K562 (cell line): ENCODE measurements at regions not wholly inside any gene's neighbourhood (a gene's known extent, or its start where the extent isn't known, plus 50 kb on each side); places are given as distances from the start of the nearest gene placed in this dataset.

Experiments
- ATAC-seq: fragments of 200-7000 bp; cut with Tn5 transposase; 3 replicates; pipeline ENCODE4 v1.9.1; 2020; ENCODE audit warnings: moderate library complexity
- BruUV-seq: library from RNA; stranded (reverse); fragments of 400-500 nt; replicated peaks from 2 replicates; lab custom pipeline; 2021; lab: Mats Ljungman, UMichigan
- CTCF ChIA-PET: fragments of 300-600 bp; formaldehyde crosslinking; extraction: SDS; loops from one replicate; lab custom pipeline; 2021; ENCODE audit warnings: low intra/inter-chr PET ratio; lab: Yijun Ruan, JAX
- POLR2A ChIA-PET: fragments of 300-600, 350-650 bp; sonication (Branson Sonifier 250); formaldehyde crosslinking; extraction: SDS; loops from one replicate; lab custom pipeline; 2021; ENCODE audit warnings: antibody characterized with exemption, inconsistent platforms; lab: Yijun Ruan, JAX
- DNase-seq, 4 experiments: peaks; one replicate each; pipeline versions ENCODE4 v3.0.0 to v3.0.0-alpha.2; 2011 to 2018; ENCODE audit warnings: low spot score in 3 of 4, mixed read lengths in 3 of 4; ENCODE audit errors: extremely low read depth in 1 of 4
- FAIRE-seq: peaks from 2 replicates; lab custom pipeline; 2011; peaks lifted over from hg19 to GRCh38; lab: Jason Lieb, UNC
- H2AFZ ChIP-seq: 2 replicates; pipeline ENCODE4 v1.6.0; 2011; ENCODE audit warnings: low read depth, low read length, control low read depth, inconsistent platforms
- H3K27ac ChIP-seq: fragments of 200-600 bp; 3 replicates; pipeline ENCODE4 v1.8.0; 2011; ENCODE audit warnings: low read depth, mild to moderate bottlenecking, control low read depth, inconsistent platforms, low read length, moderate library complexity, mixed read lengths; ENCODE audit errors: extremely low read depth
- H3K27me3 ChIP-seq, 2 experiments: fragments of 300-600 bp in 1 of 2; 2 replicates in 1 of 2; 3 replicates in 1 of 2; pipeline versions ENCODE4 v1.6.0 to v1.8.0; 2011; ENCODE audit warnings: inconsistent platforms in 2 of 2, low read length in 2 of 2, mild to moderate bottlenecking in 1 of 2, mixed read lengths in 1 of 2, moderate library complexity in 1 of 2; ENCODE audit not compliant: control insufficient read depth in 2 of 2, insufficient read depth in 2 of 2
- H3K36me3 ChIP-seq: fragments of 300-600 bp; 3 replicates; pipeline ENCODE4 v1.8.0; 2011; ENCODE audit warnings: mild to moderate bottlenecking, low read length, inconsistent platforms; ENCODE audit not compliant: control insufficient read depth, insufficient read depth
- H3K4me1 ChIP-seq, 2 experiments: fragments of 200-600 bp in 1 of 2; replicated peaks in 1 of 2; 2 replicates in 1 of 2; 3 replicates in 1 of 2; pipeline versions ENCODE4 v1.5.1 to v1.8.0; 2011; ENCODE audit warnings: inconsistent platforms in 2 of 2, low read length in 2 of 2, mild to moderate bottlenecking in 1 of 2, mixed read lengths in 1 of 2, moderate library complexity in 1 of 2; ENCODE audit not compliant: control insufficient read depth in 2 of 2, insufficient read depth in 2 of 2
- H3K4me2 ChIP-seq: 2 replicates; pipeline ENCODE4 v1.6.1; 2011; ENCODE audit warnings: low read length, control low read depth, inconsistent platforms, mixed read lengths; ENCODE audit not compliant: insufficient read depth
- H3K4me3 ChIP-seq: fragments of 200-600 bp; sonication (generic), shearing (Covaris generic); 2 replicates; pipeline ENCODE4 v1.5.1; 2016; ENCODE audit warnings: control low read depth, inconsistent platforms
- H3K79me2 ChIP-seq: fragments of 200-600 bp; 3 replicates; pipeline ENCODE4 v1.8.0; 2011; ENCODE audit warnings: low read length, inconsistent platforms; ENCODE audit not compliant: control insufficient read depth, insufficient read depth
- H3K9ac ChIP-seq, 2 experiments: 2 replicates each; pipeline versions ENCODE4 v1.6.0 to v1.6.1; 2011; ENCODE audit warnings: low read depth in 2 of 2, low read length in 2 of 2, control low read depth in 1 of 2, inconsistent platforms in 1 of 2, mild to moderate bottlenecking in 1 of 2, mixed read lengths in 1 of 2; ENCODE audit not compliant: insufficient read depth in 1 of 2
- H3K9me1 ChIP-seq: one replicate; pipeline ENCODE4 v1.6.0; 2011; ENCODE audit warnings: inconsistent platforms, mild to moderate bottlenecking, low read length, moderate library complexity; ENCODE audit not compliant: control insufficient read depth, insufficient read depth
- H3K9me3 ChIP-seq: replicated peaks from 2 replicates; pipeline ENCODE4 v1.5.1; 2011; ENCODE audit warnings: low read depth, low read length, inconsistent platforms; ENCODE audit not compliant: control insufficient read depth, insufficient read depth
- H4K20me1 ChIP-seq: replicated peaks from 2 replicates; pipeline ENCODE4 v1.6.1; 2011; ENCODE audit warnings: low read length, inconsistent platforms, mixed read lengths; ENCODE audit not compliant: control insufficient read depth, insufficient read depth
- ADNP ChIP-seq: fragments of 200-800 bp; sonication (Bioruptor generic); IDR thresholded peaks from 2 replicates; pipeline ENCODE4 v1.6.1; 2016; ENCODE audit warnings: missing genetic modification characterization, missing compliant biosample characterization
- ARID4B ChIP-seq: sonication (generic); formaldehyde crosslinking; IDR thresholded peaks from 2 replicates; pipeline ENCODE4 v1.8.0; 2022; ENCODE audit warnings: mild to moderate bottlenecking, missing genetic modification reagents
- CBFA2T3 ChIP-seq: fragments of 450-650 bp; IDR thresholded peaks from 2 replicates; pipeline ENCODE4 v1.6.1; 2017
- ELF4 ChIP-seq: fragments of 450-650 bp; formaldehyde crosslinking; IDR thresholded peaks from 2 replicates; pipeline ENCODE4 v1.4.0; 2022; ENCODE audit warnings: missing genetic modification characterization
- ETV5 ChIP-seq: sonication (generic); formaldehyde crosslinking; IDR thresholded peaks from 2 replicates; pipeline ENCODE4 v1.4.0; 2020; ENCODE audit warnings: low read depth, mild to moderate bottlenecking, missing genetic modification reagents
- GATAD2B ChIP-seq: fragments of 450-650 bp; IDR thresholded peaks from 2 replicates; pipeline ENCODE4 v1.6.1; 2017; ENCODE audit warnings: mild to moderate bottlenecking, borderline replicate concordance
- NFE2 ChIP-seq: IDR thresholded peaks from 2 replicates; pipeline ENCODE4 v1.6.1; 2014; ENCODE audit warnings: antibody characterized with exemption, low read depth
- PHF21A ChIP-seq: fragments of 450-650 bp; IDR thresholded peaks from 2 replicates; pipeline ENCODE4 v1.6.1; 2017; ENCODE audit warnings: low read depth, borderline replicate concordance
- RREB1 ChIP-seq: fragments of 250-450 bp; sonication (Bioruptor Pico); IDR thresholded peaks from 2 replicates; pipeline ENCODE4 v1.4.0; 2020
- ZEB2 ChIP-seq: fragments of 450-650 bp; IDR thresholded peaks from 2 replicates; pipeline ENCODE4 v1.6.1; 2016
- ZNF778 ChIP-seq: fragments of 450-650 bp; formaldehyde crosslinking; IDR thresholded peaks from 2 replicates; pipeline ENCODE4 v1.4.0; 2020; ENCODE audit warnings: mild to moderate bottlenecking, moderate library complexity
- WGBS: fragments of 100-300 bp; shearing (Covaris generic); methylation state at CpG from one replicate; pipeline ENCODE4 v1.1.6; 2016; ENCODE audit warnings: low coverage, mixed read lengths; ENCODE audit not compliant: insufficient coverage; ENCODE audit errors: missing lambda C conversion rate; 5-methylcytosine and 5-hydroxymethylcytosine counted together
- in situ Hi-C: fragments of 300-500 bp; cut with MboI; formaldehyde crosslinking; loops from 4 replicates; pipeline ENCODE4 v1.15.0; 2018; ENCODE audit warnings: inconsistent platforms, mixed read lengths
- intact Hi-C: fragments of 100-400 bp; cut with micrococcal nuclease; formaldehyde crosslinking; loops from 2 replicates; pipeline ENCODE4 v1.14.2; 2022

GRCh38 chr20:48310305-48310704 lies 517.5 kb downstream of the PREX1 start (continued):
- no peak for TF ChIP-seq RREB1 (CRISPR knock-in tag)

GRCh38 chr20:48309293-48309692 lies 518.5 kb downstream of the PREX1 start:
- ChIA-PET CTCF (no interaction called here), POLR2A (no interaction called here)
- ATAC-seq: no peak
- Histone ChIP-seq H3K27ac (no peak overlapping the region), H3K36me3 (no peaks in the 10 kb centered on the region), H2AFZ (no peak overlapping the region), H3K79me2 (no peaks in the 10 kb centered on the region), H3K9me1 (no peaks in the 10 kb centered on the region), H3K4me3 (no peak overlapping the region), H3K4me2 (no peak overlapping the region), H3K9me3 (no peaks in the 10 kb centered on the region), H4K20me1 (no peaks in the 10 kb centered on the region), H3K9ac (no peak overlapping the region), H3K27me3 (peaks cover 4 to 16% of the 10 kb centered on the region in 2 experiments; a peak in 3 of 5 replicates), H3K4me1 (no peaks in the 10 kb centered on the region)
- no peak for FAIRE-seq
- intact Hi-C loops (no loop called here), in situ Hi-C loops (no loop called here)
- BruUV-seq: no TSS peak
- WGBS: 0% methylated on average over 5 of the region's 5 CpGs
- DNase-seq: no peak
- TF ChIP-seq ZEB2 (no peak), ZNF778 (no peak), GATAD2B (no peak), ETV5 (no peak), ADNP (tag) (no peak), ELF4 (CRISPR knock-in tag) (no peak), ARID4B (CRISPR knock-in tag) (no peak), CBFA2T3 (no peak), PHF21A (no peak), NFE2 (no peak)
